ENCODE measurements at regions not wholly inside any gene's neighbourhood (a gene's known extent, or its start where the extent isn't known, plus 50 kb on each side); places are given as distances from the start of the nearest gene placed in this dataset.
"Not testable (repeated sequence)": the region's sequence is repeated elsewhere in the genome, so short reads cannot be mapped to it uniquely, and the experiment has no call there.

- H3K4me3 ChIP-seq (replicated peaks; ENCODE audit: low read depth, low read length), result no peak overlapping the region
- TF ChIP-seq CTCF (IDR thresholded peaks at IDR 0.05; ENCODE audit: low read depth, low read length, missing control alignments), result no peak
- no peak for DNase-seq (ENCODE audit: extremely low read depth, low read depth)
Observed at GRCh38 chr3:90069748-90070147, 962.3 kb downstream of the EPHA3 start.

- DNase-seq (ENCODE audit: extremely low read depth, low read depth), result no peak
- H3K4me3 ChIP-seq (replicated peaks; ENCODE audit: low read depth, low read length), result no peak overlapping the region
- no peak for TF ChIP-seq CTCF (IDR thresholded peaks at IDR 0.05; ENCODE audit: low read depth, low read length, missing control alignments)
Observed at GRCh38 chr3:90076136-90076535, 968.7 kb downstream of the EPHA3 start.

DNA sequence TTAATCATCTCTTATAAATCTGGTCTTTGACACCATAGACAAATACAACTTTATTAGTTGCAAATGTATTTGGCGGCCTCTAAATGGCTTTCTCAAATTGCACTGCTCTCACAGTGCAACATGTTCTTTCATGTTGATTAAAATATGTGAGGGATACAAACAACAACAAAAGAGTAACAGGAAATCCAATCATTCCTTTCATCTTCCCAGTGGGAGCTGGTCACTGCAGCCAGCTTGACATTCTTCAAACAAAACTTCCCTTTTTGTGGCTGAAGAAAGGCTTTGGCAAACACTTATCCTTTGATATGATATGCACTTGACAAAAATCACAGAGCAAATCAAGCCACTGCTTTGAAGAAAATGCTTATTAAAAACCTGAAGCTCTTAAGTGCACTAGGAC, 973.6 kb downstream of the EPHA3 start:
- H3K4me3 ChIP-seq (replicated peaks; ENCODE audit: low read depth, low read length), result no peak overlapping the region
- DNase-seq (ENCODE audit: extremely low read depth, low read depth), result no peak
- TF ChIP-seq CTCF (IDR thresholded peaks at IDR 0.05; ENCODE audit: low read depth, low read length, missing control alignments), result no peak

GRCh38 chr3:90086297-90086696, 978.9 kb downstream of the EPHA3 start:
- DNase-seq (ENCODE audit: extremely low read depth, low read depth); H3K4me3 ChIP-seq (replicated peaks; ENCODE audit: low read depth, low read length): not testable (repeated sequence)

- TF ChIP-seq CTCF (IDR thresholded peaks at IDR 0.05; ENCODE audit: low read depth, low read length, missing control alignments), result no peak
- no peak overlapping the region for H3K4me3 ChIP-seq (replicated peaks; ENCODE audit: low read depth, low read length)
- no peak for DNase-seq (ENCODE audit: extremely low read depth, low read depth)
Observed at GRCh38 chr3:90087703-90088102, 980.3 kb downstream of the EPHA3 start.

DNA sequence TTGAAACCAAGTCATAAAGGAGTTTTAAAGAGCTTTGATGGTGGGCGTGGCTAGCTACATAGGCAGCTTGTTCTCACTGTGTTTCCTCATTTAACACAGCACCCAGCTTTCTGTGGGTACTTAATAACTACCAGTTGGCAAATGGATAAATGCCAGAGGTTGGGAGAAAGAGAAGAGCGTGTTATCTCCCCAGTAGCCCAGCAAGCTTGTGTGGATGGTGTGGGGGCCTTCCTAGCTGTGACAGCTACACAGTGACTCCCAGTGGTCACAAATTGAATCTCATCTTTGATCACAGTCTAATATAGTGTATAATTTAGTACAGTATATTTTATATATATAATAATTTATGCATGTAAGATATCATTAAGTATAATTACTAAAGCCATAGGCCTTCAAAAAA, 984.1 kb downstream of the EPHA3 start:
- no peak overlapping the region for H3K4me3 ChIP-seq (replicated peaks; ENCODE audit: low read depth, low read length)
- TF ChIP-seq CTCF (IDR thresholded peaks at IDR 0.05; ENCODE audit: low read depth, low read length, missing control alignments), result peak; percentile 11
- DNase-seq (ENCODE audit: extremely low read depth, low read depth), result no peak

GRCh38 chr3:90092994-90093393, 985.6 kb downstream of the EPHA3 start:
- no peak overlapping the region for H3K4me3 ChIP-seq (replicated peaks; ENCODE audit: low read depth, low read length)
- DNase-seq (ENCODE audit: extremely low read depth, low read depth), result no peak
- peak; percentile 12 for TF ChIP-seq CTCF (IDR thresholded peaks at IDR 0.05; ENCODE audit: low read depth, low read length, missing control alignments)
